NCI-H1105 (cell line): ENCODE measurements at regions not wholly inside any gene's neighbourhood (a gene's known extent, or its start where the extent isn't known, plus 50 kb on each side); places are given as distances from the start of the nearest gene placed in this dataset.
"Not testable (repeated sequence)": the region's sequence is repeated elsewhere in the genome, so short reads cannot be mapped to it uniquely, and the experiment has no call there.

Experiments used
- DNase-seq: peaks from one replicate; lab custom pipeline; 2025; lab: John Stamatoyannopoulos, UW

DNA sequence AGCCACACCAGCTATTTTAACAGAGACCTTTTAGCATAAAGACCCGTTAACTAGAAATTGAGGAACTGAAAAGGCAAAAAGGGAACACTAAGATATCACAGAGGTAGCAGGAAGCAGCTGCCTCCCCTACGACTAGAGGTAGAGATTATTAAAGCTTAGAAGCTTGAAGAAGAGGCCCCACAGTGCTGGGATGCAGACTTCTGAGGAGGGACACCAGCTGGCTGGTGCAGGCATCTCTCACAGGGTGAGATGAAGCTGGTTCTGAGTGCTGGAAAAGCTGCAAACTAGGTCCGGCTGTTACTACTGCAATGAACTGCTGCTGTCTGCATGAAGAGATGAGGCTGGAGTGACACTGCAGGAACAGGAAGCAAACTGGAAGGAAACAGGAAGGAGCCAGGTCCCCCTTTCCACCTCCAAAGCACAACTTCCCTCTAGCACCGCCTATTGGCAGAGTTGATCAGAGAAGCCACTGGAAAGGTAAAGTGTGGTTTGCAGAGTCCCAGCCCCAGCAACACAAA, 61.2 kb upstream of the MRPS9 start:
- DNase-seq, result no peak

DNA sequence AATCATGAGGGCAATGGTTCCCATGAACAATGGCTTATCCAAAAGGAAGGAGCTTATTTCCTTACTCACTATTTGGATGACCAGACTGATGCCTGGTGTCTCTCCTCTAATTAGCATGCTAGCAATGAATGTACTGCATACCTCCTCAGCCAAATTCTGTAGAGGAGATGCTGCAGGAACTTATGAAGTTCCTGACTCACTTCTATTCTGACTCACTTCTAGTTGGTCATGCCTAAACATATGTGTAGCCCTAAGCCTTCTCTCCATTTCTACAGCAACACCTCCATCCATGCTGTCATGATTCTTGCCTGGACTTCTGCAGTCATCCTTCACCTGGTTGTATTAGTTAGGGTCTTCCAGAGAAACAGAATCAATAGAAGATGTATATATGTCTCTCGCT, 59.9 kb upstream of the MRPS9 start:
- no peak for DNase-seq

- DNase-seq, result not testable (repeated sequence)
Measured at GRCh38 chr2:104979786-104980185, 58.1 kb upstream of the MRPS9 start.

DNA sequence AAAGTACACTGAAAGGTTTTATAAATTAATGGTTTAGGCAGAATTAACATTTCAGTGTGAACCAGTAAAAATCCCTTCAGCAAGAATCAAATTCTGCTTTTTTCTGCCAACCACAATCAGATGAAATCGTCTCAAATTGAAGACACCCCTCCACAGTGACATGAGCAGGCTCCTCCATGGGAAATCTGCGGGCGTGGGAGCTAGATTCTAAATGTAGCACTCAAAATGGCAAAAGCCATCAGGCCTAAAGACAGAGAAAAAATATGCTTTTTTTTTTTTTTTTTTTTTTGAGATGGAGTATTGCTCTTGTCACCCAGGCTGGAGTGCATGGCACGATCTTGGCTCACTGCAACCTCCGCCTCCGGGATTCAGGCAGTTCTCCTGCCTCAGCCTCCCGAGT, 55.8 kb upstream of the MRPS9 start:
- DNase-seq, result no peak
